HG02981 (cell line): ENCODE measurements at regions not wholly inside any gene's neighbourhood (a gene's known extent, or its start where the extent isn't known, plus 50 kb on each side); places are given as distances from the start of the nearest gene placed in this dataset.
A peak's percentile ranks its signal among the peaks of the same experiment; 100 is the strongest.

Source experiments
- ATAC-seq: cut with Tn5 transposase; IDR thresholded peaks from one replicate; pipeline ENCODE4 v1.9.1; 2021; ENCODE audit warnings: mild to moderate bottlenecking, moderate library complexity; ENCODE audit not compliant: unreplicated experiment

- ATAC-seq = no peak
These were observed 105.0 kb upstream of the NPY start for GRCh38 chr7:24178811-24179570.

DNA sequence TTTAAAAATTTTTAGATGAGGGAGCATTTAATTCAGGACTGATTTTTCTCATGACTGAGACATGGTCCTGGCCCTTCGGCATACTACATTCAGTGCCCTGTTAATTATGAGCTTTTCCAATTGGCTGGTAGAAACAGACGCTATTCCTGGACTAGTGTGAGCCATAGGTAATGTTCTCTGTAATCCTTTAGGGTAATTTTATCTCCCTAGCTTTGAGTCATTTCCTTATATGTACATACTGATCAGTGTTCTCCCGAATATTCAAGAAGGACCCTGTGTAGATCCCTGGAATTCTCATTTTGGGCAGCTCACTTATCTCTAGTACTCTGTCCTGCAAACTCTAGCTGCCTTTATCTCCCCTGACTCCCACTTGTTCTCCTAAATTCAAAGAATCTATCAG is 92.6 kb upstream of the NPY start:
- no peak for ATAC-seq

DNA sequence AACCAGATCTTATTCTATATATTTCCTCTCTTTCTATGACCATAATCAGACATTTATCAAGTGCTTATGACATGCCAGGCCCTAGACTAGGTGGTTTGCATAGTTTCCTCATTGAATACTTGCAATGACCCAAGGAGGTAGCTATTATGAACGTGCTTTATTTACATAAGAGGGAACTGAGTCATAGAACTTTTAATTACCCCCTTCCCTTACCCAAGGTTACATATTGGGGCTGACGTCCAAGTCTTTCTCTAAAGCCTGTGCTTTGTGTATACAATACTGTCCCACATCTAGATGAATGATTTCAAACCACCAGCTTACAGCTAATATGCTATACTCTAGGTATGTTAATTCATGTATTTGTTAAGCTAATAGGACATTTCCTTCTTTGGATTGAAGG is 91.9 kb upstream of the NPY start:
- no peak for ATAC-seq

DNA sequence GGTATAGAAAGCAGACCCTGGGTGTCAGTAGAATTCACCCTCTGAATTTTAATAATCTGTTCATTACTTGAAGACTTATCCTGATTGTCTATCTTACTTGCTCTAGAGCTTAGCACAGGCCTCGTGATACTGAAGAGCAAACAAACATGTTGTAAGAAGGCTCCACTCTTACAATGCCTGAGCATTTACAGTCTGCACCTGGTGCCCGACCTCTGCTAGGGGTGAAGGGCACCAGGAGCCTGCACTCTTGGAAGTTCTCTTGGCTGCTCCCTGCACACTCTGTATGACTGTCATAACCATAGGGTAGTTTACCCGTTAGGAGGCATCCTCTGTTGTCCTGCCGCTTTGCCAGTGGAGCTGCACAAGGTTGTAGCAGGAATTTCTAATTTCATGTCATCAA is 91.3 kb upstream of the NPY start:
- no peak for ATAC-seq

DNA sequence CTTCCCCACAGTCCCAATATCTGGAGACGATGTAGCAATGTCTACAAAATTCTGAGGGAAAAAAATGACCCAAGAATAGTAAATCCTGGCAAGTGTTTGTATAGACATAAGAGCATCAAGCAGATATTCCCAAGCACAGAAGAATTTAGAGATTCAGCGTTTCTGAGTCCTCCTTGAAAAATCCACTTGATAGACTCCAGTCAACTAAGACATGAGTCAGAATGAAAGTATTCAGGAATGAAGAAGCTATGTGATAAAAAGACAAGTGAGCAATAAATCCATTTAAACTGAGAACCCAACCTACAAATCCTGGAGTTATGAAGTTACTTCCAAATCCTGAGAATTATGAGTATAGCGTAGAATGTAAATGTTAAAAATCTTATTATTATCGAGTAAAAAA is 86.1 kb upstream of the NPY start:
- ATAC-seq = no peak

DNA sequence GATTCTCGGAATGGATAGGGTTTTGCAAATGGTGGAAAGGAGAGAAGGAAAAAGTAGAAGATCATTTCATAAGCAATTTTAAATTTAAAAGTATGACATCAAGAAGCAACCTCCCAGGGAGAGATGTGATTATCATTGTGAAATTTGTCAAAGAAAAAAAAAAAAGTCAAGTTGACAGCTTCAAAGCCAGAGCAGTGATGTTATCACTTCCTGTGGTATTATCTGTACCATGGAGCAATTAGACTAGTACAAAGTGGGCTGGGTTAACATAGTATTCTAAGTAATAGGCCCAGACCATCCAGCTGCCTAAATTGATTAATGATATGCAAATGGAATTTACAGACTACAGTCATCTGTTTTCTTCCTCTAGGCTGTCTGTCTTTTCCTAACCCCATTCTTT is 84.0 kb upstream of the NPY start:
- no peak for ATAC-seq

- ATAC-seq = no peak
These were observed 83.5 kb upstream of the NPY start for GRCh38 chr7:24200407-24200966.

DNA sequence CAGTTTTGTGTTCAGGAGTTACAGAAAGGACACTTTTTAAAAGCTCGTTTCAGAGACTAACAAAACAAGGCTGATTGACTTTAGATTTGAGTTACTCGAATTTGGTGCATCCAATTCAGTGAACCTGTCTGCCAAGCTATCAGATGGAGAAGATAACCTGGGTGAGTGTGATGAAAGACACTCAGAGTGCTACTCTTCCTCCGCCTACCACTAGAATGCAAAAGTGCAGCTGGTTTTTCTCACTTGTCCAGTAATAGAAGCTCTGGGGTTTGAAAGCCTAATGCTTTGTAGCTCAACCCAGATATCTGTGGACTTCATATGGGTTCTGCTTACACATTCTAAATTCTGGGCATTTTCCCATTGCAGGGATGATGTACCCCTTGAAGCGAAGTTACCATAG is 82.8 kb upstream of the NPY start:
- ATAC-seq = no peak

DNA sequence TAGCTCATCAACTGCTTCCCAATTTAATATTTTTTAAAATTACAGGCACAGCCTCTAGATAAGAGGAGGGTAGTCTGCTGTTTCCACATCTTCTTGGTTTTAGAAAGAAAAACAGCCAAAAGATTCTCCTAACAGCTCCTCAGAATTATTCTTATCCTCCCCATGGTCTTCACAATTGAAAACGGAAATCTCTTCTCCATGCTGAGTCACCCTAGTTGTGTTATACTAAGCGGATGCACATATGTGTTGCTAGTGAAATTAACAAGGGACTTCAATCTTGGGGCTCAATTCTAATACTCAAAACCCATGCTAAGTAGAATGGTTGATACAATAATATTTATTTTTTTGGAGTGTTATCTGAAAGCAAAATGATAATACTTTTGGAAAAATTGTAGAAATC is 71.9 kb upstream of the NPY start:
- no peak for ATAC-seq

DNA sequence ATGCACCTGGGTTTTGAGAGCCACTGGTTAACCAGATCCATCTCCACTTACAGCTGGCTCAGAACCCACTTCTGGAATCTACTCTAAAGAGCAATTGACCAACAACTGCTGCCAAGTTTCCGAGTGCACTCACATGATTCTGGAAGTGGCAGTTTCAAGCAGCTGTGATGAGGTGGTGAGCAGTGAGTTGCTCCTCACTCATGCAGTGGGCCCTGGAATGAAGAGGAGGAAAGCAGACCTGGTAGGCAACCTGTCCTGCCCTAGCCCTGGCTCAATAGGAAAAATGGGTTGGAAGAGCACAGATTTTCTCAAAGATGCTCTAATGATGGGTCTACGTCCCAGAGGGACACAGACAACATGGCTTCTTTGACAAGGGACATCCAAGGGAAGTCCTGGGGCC is 70.7 kb upstream of the NPY start:
- ATAC-seq = no peak

GRCh38 chr7:24214670-24215069 is 69.3 kb upstream of the NPY start:
- no peak for ATAC-seq

GRCh38 chr7:24216576-24217125 is 67.3 kb upstream of the NPY start:
- no peak for ATAC-seq

- no peak for ATAC-seq
These were observed 62.5 kb upstream of the NPY start for GRCh38 chr7:24221500-24221899.

- ATAC-seq = peak; percentile 38
These were observed 56.9 kb upstream of the NPY start for GRCh38 chr7:24227068-24227467.

DNA sequence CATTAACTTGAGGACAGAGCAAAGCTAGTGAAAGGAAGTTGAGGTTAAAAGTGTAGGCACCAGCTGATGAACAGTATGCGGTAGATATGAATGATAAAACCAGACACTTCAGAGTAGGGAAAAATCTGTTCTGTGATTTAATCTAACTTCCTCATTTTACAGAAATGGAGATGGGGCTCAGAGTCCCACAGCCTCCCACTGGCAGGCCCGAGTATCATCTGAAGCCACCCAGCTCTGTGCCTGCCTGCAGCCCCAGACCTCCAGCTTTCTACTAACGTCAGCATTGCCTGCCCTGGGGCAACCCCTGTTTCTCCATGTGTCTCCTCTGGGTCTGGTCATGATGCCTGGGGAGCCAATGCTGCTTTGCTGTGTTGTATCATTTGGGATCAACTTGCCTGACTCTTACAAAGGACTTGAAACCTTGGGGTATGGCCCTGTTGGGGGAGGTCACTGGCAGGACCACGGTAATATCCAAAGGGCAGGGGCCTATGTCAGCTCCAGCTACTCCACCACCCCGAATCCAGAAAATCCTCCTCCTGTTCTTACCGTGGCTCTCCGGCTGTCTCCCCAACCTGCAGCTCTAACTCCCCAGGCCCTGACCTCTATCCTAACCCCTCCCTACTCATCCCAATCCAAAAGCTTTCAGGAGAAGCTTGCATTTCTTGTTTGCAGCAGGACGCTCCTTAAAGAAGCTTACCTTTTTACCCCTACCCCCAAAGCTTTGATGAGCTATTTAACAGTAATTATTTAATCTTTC is 56.2 kb upstream of the NPY start:
- ATAC-seq = peak; percentile 89

- no peak for ATAC-seq
These were observed 54.3 kb upstream of the NPY start for GRCh38 chr7:24229481-24230226.

DNA sequence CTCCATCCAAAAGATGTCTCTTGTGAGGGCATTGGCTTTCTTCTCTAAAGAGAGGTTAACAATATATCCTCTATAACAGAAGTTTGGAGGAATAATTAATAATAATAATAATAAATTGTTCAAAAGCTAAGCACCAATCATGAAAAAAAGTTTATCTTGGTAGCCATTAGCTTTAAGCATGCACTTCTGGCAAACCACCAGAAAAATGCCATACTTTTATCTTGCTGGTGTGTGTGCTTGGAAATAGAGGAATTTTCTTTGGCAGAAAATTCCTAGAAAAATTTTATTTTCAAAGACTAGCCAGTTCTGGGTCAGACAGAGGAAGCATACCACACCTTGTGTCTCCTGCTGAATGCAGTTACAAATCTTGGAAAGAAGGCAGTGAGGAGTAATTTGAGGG is 52.5 kb upstream of the NPY start:
- ATAC-seq = no peak

DNA sequence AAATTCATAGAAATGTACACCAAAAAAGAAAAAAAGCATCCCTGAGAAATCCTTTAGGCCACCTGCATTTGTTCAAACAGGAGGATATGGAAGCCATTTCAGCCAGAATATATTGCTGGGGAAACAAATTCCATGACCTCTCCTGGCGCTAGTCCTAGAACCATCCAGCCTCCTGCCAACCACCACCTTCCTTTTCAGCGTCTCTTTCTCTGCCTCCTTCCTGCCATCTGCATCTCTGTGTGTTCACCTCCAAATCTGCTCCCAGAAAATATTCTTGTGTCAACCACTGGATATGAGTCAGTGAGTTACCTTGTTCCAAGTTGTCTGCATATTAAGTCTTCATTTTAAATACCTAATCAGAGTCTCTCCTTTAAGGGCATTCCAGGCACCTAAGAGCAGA is 50.6 kb upstream of the NPY start:
- ATAC-seq = no peak
